Natural killer cell treated with Interleukin-12 subunit alpha and Interleukin-12 subunit beta and Interleukin-15 and Interleukin-18, amount 100 ng/mL, for 72 hours (primary cell): ENCODE measurements at regions not wholly inside any gene's neighbourhood (a gene's known extent, or its start where the extent isn't known, plus 50 kb on each side); places are given as distances from the start of the nearest gene placed in this dataset.

ENCODE experiments used
- ATAC-seq, 2 donors: fragments of 150-1000 bp; cut with Tn5 transposase in 1 of 2; sonication (Bioruptor Pico), chemical (Tn5 transposase) in 1 of 2; 2 replicates each; pipeline ENCODE4 v1.10.0; 2021
- DNase-seq: peaks from one replicate; pipeline ENCODE4 v3.0.0; 2022; ENCODE audit warnings: low spot score
- H3K27ac Mint-ChIP-seq, 2 donors: 1 replicate in 1 of 2; 2 replicates in 1 of 2; pipeline ENCODE4 v1.8.0; 2022; ENCODE audit warnings: mixed read lengths in 2 of 2, mild to moderate bottlenecking in 1 of 2, moderate library complexity in 1 of 2
- H3K27me3 Mint-ChIP-seq, 2 donors: 1 replicate in 1 of 2; 2 replicates in 1 of 2; pipeline ENCODE4 v1.8.0; 2022; ENCODE audit warnings: mixed read lengths in 2 of 2
- H3K36me3 Mint-ChIP-seq: one replicate; pipeline ENCODE4 v1.8.0; 2022; ENCODE audit warnings: mixed read lengths
- H3K4me1 Mint-ChIP-seq, 2 donors: 1 replicate in 1 of 2; 2 replicates in 1 of 2; pipeline ENCODE4 v1.8.0; 2022; ENCODE audit warnings: low read depth in 2 of 2, mixed read lengths in 2 of 2, mild to moderate bottlenecking in 1 of 2
- H3K4me3 Mint-ChIP-seq: one replicate; pipeline ENCODE4 v1.8.0; 2022; ENCODE audit warnings: mixed read lengths
- H3K9me3 Mint-ChIP-seq: 2 replicates; pipeline ENCODE4 v1.8.0; 2022; ENCODE audit warnings: mixed read lengths

DNA sequence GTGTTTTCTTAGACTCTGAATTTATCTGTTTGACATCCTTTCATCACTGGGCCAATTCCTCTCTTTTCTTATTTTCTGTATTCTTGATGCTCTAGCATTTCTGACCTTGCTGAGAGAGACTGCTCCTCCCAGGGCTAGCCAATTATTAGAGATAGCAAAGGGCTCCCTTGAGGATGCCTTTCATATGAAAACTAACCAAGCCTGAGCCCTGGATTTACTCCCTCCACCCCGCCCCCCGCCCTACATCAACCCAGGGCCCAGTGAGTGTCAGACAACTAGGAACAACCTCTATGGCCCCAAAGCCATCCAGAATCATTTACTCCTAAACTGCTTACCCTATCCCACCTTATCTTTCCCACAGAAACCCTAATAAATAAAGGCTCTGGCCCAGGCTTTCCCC is 69.7 kb upstream of the LARS2 start:
- H3K4me1 Mint-ChIP-seq: no peaks in the 10 kb centered on the region
- H3K9me3 Mint-ChIP-seq: no peaks in the 10 kb centered on the region
- no peak for ATAC-seq
- no peak for DNase-seq
- H3K27ac Mint-ChIP-seq: no peak overlapping the region
- no peaks in the 10 kb centered on the region for H3K36me3 Mint-ChIP-seq
- no peak overlapping the region for H3K4me3 Mint-ChIP-seq
- peaks cover 0 to 5% of the 10 kb centered on the region in 2 donors for H3K27me3 Mint-ChIP-seq

DNA sequence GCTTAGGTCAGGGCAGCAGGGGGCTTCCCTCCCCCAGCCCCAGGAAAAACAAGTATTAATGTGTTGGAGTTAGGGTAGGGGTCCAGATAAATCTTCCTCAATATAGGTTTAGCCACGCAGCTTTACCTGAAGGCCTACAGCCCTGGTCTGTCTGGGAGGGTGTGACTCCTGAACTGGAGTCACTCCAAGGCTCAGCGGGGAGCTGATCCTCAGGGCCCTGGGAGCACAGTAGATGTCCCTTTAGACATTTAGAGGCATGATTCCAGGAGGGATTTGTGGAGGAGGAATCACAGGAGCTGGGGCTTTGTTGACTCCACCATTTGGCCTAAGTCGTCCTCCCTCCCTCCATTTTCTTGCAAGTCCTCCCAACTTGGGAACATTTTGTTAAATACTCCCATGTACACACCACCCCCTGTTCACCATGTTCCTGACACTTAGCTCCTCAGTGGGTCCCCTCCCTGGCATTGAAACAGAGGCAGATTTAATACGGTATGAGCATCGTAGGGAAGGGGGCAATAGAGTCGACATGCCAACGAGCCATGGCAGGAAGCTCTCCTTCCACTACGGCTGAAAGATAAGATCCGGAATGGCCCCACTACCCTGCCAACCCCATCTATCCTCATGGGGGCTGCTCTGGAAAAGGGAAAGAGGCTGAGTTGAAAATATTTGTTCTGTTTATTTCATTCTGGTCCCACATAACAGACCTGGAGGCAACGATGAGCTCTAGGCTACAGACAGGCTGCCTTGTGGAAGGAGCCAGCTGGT is 69.0 kb upstream of the LARS2 start:
- H3K27ac Mint-ChIP-seq: no peak overlapping the region
- no peak overlapping the region for H3K4me3 Mint-ChIP-seq
- ATAC-seq: no peak
- no peaks in the 10 kb centered on the region for H3K4me1 Mint-ChIP-seq
- H3K9me3 Mint-ChIP-seq: no peaks in the 10 kb centered on the region
- no peak for DNase-seq
- no peaks in the 10 kb centered on the region for H3K36me3 Mint-ChIP-seq
- peaks cover 0 to 5% of the 10 kb centered on the region in 2 donors for H3K27me3 Mint-ChIP-seq

DNA sequence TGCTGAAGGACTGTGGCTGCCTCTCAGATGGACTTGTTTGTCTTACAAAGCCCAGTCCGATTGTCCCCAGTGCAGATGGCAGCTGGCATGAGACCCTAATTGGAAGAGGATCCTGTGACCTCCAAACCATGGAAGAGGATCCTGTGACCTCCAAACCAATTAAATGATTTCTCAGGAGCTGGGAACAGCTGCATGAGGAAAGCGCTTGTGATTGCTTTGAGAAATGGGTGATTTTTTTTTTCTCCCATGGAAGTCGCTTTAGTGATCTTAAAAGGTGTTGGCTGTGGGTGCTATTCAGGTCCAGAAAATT is 68.4 kb upstream of the LARS2 start:
- H3K4me3 Mint-ChIP-seq: no peak overlapping the region
- DNase-seq: no peak
- no peak for ATAC-seq
- H3K27me3 Mint-ChIP-seq: peaks cover 5 to 7% of the 10 kb centered on the region in 2 donors
- H3K9me3 Mint-ChIP-seq: no peaks in the 10 kb centered on the region
- no peak overlapping the region for H3K27ac Mint-ChIP-seq
- H3K36me3 Mint-ChIP-seq: no peaks in the 10 kb centered on the region
- no peaks in the 10 kb centered on the region for H3K4me1 Mint-ChIP-seq

DNA sequence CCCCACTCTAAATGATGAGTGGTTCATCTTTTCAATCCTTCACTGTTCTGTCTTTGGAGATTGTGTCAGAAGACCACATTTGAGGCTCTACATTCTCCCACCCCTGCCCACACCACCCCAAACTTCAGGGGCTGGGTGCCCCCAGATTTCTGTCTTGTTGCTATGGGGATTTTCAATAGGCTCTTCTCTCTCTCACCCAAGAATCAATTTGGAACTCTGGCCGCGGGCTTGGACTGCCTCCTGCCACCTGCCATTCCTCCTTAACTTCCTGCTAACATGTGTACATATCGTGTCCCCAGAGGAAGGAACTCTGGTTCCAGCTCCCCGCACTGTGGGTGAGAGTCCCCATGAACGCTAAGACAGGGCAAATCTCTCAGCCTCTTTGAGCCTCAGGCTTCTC is 67.4 kb upstream of the LARS2 start:
- ATAC-seq: no peak
- H3K4me1 Mint-ChIP-seq: no peaks in the 10 kb centered on the region
- no peaks in the 10 kb centered on the region for H3K9me3 Mint-ChIP-seq
- H3K27me3 Mint-ChIP-seq: peaks cover 7 to 15% of the 10 kb centered on the region in 2 donors
- no peaks in the 10 kb centered on the region for H3K36me3 Mint-ChIP-seq
- H3K27ac Mint-ChIP-seq: no peak overlapping the region
- no peak for DNase-seq
- no peak overlapping the region for H3K4me3 Mint-ChIP-seq

DNA sequence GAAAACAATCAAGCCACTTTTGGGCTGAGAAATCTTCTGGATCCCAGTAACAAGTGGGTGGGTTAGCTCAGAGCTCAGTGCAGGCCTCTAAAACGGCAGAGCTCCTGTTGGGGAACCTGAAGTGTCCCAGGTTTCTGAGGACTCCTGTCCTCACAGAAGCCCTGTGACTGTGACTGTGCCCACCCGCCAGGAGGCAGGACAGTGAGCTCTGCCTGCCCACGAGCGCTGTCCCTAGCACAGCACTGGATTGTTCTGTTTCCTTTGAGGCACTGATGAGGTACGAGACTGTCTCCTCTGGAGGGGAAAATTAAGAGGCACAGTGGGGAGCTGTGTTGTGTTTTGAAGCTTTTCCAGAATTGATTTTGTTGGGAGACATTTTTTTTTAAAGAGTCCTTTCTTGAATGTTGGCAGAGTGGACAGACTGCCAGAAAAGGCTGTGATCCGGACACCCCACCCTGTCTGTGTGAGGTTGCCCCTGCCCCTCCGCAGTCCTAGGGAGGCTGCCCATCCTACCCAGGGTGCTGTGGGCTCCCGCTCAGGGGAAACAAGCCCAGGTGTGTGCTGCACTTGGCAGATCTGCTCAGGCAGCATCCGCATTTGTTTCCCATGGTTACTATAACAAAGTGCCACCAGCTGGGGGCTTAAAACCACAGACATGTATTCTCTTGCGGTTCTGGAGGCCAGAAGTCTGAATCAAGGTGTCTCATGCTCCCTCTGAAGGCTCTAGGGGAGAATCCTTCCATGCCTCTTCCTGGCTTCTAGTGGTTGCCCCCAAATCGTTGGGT is 66.6 kb upstream of the LARS2 start:
- DNase-seq: no peak
- ATAC-seq: no peak
- H3K4me3 Mint-ChIP-seq: no peak overlapping the region
- H3K4me1 Mint-ChIP-seq: no peaks in the 10 kb centered on the region
- H3K27me3 Mint-ChIP-seq: peaks cover 11 to 20% of the 10 kb centered on the region in 2 donors
- H3K9me3 Mint-ChIP-seq: no peaks in the 10 kb centered on the region
- no peak overlapping the region for H3K27ac Mint-ChIP-seq
- H3K36me3 Mint-ChIP-seq: no peaks in the 10 kb centered on the region

DNA sequence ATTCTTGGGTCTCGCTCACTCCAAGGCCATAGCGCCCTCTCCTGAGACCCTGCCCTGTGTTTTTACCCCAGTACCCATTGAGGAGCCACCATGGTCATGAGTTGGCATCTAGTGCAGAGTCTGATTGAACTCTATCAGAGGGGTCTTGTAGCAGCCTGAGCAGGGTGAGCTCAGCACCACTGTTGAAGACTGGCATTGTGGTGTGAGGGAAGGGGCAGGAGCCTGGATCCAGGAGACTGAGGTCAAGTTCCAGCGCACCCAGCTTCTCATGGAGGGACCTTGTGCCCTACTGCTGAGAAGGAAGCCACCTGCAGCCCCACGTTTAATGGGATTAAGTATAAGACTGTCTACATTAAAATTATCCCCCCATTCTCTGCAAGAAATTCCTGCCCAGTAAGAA is 65.8 kb upstream of the LARS2 start:
- Mint-ChIP-seq H3K4me1 (no peaks in the 10 kb centered on the region), H3K27me3 (peaks cover 16 to 27% of the 10 kb centered on the region in 2 donors), H3K27ac (no peak overlapping the region), H3K9me3 (no peaks in the 10 kb centered on the region), H3K36me3 (no peaks in the 10 kb centered on the region), H3K4me3 (no peak overlapping the region)
- no peak for DNase-seq
- no peak for ATAC-seq

DNA sequence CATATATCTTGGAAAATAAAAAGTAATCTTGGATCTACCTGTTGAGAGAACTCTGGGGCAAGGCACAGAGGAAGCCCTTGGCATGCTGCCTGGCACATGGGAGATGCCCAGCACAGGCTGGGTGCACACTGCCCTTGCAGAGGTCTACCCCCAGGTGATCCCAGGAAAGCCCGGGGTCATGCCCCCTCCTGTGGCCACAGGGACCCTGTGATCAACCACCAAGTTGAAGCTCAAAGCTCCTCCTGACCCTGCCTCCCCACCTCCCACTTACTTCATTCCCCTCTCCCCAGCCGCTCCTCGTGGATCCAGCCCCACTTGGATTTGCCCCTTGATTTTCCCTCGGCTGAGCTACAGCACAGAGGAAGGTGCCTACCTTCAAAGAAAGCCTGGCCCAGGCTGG is 62.7 kb upstream of the LARS2 start:
- ATAC-seq: no peak
- DNase-seq: no peak

DNA sequence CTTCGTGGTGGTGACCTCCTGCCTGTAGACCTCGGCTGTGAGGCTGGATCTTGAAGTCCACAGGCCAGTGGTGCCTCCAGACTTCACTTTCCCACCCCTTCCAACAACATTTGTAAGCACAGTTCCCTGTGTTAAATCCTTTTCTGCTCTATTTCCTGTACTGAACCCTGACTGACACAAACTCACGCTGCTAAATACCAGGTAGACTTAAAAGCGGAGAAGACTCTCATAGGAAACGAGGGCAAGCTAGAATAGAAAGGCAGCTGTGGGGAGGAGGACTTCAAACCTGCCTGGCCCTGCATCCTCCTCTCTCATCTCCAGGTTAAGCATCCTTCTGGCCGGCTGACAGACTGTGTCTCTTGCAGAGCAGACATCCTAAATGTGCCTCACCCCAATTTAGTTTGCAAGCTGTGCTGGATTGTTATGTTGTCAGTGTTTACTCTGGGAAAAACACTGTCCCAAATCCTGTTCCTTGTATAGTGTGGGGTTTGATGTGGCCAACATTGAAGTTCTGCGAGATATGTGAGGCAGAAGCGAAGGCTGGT is 58.5 kb upstream of the LARS2 start:
- no peaks in the 10 kb centered on the region for H3K36me3 Mint-ChIP-seq
- no peak for DNase-seq
- peaks cover 25 to 40% of the 10 kb centered on the region in 2 donors for H3K27me3 Mint-ChIP-seq
- no peaks in the 10 kb centered on the region for H3K9me3 Mint-ChIP-seq
- H3K4me1 Mint-ChIP-seq: no peaks in the 10 kb centered on the region
- H3K4me3 Mint-ChIP-seq: no peak overlapping the region
- no peak for ATAC-seq
- no peak overlapping the region for H3K27ac Mint-ChIP-seq

More for the DNA sequence above, 62.7 kb upstream of the LARS2 start:
- Mint-ChIP-seq H3K27me3 (peaks cover 22 to 39% of the 10 kb centered on the region in 2 donors), H3K36me3 (no peaks in the 10 kb centered on the region), H3K9me3 (no peaks in the 10 kb centered on the region), H3K4me3 (no peak overlapping the region), H3K27ac (no peak overlapping the region), H3K4me1 (no peaks in the 10 kb centered on the region)

DNA sequence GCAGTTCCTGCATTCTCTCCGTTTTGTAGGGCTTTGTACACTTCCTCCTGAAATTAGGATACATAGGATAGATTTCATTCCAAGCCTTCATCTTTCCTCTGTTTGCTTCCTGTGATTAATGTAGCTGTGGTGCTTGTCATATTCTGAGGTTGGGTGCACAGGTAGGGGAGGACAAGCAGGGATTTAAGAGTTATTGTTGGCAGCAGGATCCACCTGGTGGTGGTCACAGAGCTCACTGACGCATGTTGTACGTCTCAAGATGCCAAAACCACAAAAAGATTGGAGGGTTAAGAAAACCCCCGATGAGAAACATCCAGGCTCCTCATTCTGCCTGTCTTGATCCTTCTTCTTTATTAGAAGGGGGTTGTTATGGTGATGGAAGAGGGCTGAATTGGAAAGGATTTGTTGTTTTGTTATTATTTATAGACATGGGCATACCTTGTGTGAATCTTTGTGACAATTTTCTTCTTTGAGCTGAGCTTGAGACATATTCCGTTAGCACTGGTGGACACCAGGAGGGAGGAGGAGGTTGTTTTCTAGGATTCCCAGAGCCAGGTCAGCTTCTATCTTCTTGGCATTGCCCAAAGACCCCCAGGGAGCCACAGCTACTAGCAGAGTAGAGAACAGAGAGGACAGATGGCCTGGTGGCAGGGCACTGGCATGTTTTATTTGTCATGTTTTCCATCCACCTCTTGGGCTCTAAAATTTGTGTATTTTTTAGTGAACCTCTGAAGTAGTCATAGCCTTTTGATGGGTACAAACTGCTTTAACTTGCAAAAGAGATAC is 57.7 kb upstream of the LARS2 start:
- no peaks in the 10 kb centered on the region for H3K4me1 Mint-ChIP-seq
- no peak for DNase-seq
- H3K9me3 Mint-ChIP-seq: no peaks in the 10 kb centered on the region
- H3K4me3 Mint-ChIP-seq: no peak overlapping the region
- peaks cover 29 to 34% of the 10 kb centered on the region in 2 donors for H3K27me3 Mint-ChIP-seq
- no peaks in the 10 kb centered on the region for H3K36me3 Mint-ChIP-seq
- H3K27ac Mint-ChIP-seq: no peak overlapping the region
- ATAC-seq: no peak

DNA sequence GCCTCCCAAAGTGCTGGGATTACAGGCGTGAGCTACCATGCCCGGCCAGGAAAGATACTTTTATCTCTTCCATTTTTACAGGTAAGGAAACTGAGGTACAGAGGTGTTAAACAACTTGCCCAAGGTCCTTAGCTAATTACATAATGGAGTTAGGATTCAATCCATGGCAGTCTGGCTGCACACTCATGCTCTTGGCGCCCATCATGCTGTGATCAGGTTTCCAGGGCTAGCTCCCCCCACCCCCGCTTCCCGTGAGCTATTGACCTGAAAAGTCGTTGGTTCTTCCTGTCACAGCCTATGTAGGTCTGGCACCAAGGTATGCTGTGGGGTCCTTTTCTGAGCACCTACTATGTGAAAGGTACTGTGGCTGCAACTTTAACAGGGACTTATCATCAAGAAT is 55.9 kb upstream of the LARS2 start:
- Mint-ChIP-seq H3K27me3 (peaks cover 21 to 25% of the 10 kb centered on the region in 2 donors), H3K9me3 (no peaks in the 10 kb centered on the region), H3K36me3 (no peaks in the 10 kb centered on the region), H3K4me1 (no peaks in the 10 kb centered on the region), H3K27ac (no peak overlapping the region), H3K4me3 (no peak overlapping the region)
- DNase-seq (no peak), ATAC-seq (no peak)

DNA sequence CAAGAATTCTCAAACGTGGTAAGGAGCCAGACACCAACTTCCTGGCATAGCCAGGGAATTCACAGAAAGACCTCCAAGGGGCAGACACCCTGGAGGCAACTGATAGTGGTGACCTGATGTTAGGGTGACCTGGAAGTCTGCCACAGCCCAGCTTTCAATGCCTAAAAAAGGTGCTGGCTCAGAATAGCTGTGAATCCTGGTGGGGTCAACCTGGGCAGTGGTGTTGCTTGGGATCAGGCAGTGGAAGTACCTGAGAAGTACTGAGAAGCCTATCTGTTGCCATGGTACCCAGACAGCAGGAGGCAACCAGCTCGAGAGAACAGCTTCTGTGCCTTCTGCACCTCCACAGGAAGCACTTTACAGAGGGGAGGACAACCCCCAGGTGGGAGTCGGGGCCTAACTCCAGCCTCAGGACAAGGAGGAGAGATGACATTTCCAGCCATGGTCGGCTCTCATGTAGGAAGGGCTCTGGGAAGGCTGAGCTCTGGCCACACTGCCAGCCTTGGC is 55.4 kb upstream of the LARS2 start:
- H3K36me3 Mint-ChIP-seq: no peaks in the 10 kb centered on the region
- no peak for DNase-seq

DNA sequence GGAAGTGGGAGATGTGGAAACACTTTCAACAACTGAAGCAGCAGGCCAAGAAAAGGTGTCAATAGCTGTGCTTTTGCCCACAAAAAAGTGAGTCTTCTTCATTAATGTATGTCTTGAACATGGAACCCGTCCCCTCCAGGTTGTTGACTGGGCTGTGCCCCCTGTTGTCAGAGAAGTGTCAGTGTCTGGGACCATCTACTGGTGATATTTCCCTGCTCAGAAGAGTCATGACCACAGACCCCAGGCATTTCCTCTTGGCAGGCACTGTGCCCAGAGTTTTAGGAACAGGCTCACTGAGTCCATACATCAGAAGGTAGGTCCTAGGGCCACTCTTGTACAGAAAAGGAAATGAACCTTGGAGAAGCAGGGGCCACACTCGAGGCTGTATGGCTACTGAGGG is 54.8 kb upstream of the LARS2 start:
- no peak for ATAC-seq
- H3K36me3 Mint-ChIP-seq: no peaks in the 10 kb centered on the region
- peaks cover 13 to 24% of the 10 kb centered on the region in 2 donors for H3K27me3 Mint-ChIP-seq
- H3K4me1 Mint-ChIP-seq: no peaks in the 10 kb centered on the region
- no peaks in the 10 kb centered on the region for H3K9me3 Mint-ChIP-seq
- H3K27ac Mint-ChIP-seq: no peak overlapping the region
- no peak for DNase-seq
- H3K4me3 Mint-ChIP-seq: no peak overlapping the region

More for the DNA sequence above, 55.4 kb upstream of the LARS2 start:
- H3K27me3 Mint-ChIP-seq: peaks cover 16 to 24% of the 10 kb centered on the region in 2 donors
- H3K4me1 Mint-ChIP-seq: no peaks in the 10 kb centered on the region
- H3K27ac Mint-ChIP-seq: no peak overlapping the region
- H3K9me3 Mint-ChIP-seq: no peaks in the 10 kb centered on the region
- ATAC-seq: no peak
- no peak overlapping the region for H3K4me3 Mint-ChIP-seq

DNA sequence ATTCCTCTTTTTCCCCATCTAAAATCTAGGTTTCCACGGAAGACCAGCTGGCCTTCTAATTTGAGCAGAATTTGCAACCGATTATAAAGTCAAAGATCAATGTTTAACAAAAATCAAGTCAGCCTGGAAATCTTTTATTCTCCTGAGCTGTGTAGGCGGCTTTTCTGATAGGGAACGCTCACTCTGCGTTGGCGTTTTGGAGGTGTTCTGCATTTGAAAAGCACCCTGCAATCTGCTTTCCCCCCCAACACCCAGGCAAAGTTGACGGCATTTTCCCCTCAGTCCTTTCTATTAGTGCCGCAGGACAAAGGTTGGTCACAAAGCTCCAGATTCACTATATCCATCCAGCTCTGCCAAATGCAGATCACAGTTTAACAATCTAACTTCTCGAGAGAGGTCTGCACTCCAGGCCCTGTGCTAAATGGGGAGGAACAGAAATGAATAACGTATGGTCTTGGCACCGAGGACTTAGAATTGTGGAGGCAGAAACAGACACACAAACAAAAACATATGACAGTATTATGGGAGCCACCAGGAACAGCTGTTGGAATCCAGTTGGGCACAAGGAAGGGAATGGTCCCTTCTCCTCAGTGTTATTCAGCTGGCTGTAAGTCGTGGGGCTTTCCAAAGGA is 50.4 kb upstream of the LARS2 start:
- Mint-ChIP-seq H3K4me1 (no peaks in the 10 kb centered on the region), H3K27ac (no peak overlapping the region), H3K4me3 (no peak overlapping the region), H3K27me3 (peaks cover 8 to 17% of the 10 kb centered on the region in 2 donors), H3K36me3 (no peaks in the 10 kb centered on the region), H3K9me3 (no peaks in the 10 kb centered on the region)
- ATAC-seq (no peak), DNase-seq (no peak)
